DND-41 (cell line): ENCODE measurements at regions not wholly inside any gene's neighbourhood (a gene's known extent, or its start where the extent isn't known, plus 50 kb on each side); places are given as distances from the start of the nearest gene placed in this dataset.

Source experiments
- ATAC-seq: fragments of 200-7000 bp; cut with Tn5 transposase; 3 replicates; pipeline ENCODE4 v1.9.1; 2021; ENCODE audit warnings: low read depth; ENCODE audit not compliant: insufficient read depth
- DNase-seq: peaks from one replicate; pipeline ENCODE4 v3.0.0-alpha.2; 2020
- H2AFZ ChIP-seq: 2 replicates; pipeline ENCODE4 v1.6.0; 2012; ENCODE audit warnings: low read depth, low read length
- H3K27ac ChIP-seq: 2 replicates; pipeline ENCODE4 v1.5.1; 2012; ENCODE audit warnings: low read length, inconsistent platforms
- H3K27me3 ChIP-seq: fragments of 200-600 bp; sonication (generic); 2 replicates; pipeline ENCODE4 v1.6.0; 2012; ENCODE audit warnings: low read length, mild to moderate bottlenecking, inconsistent platforms; ENCODE audit not compliant: insufficient read depth, poor library complexity
- H3K36me3 ChIP-seq: 2 replicates; pipeline ENCODE4 v1.5.1; 2012; ENCODE audit warnings: low read length, inconsistent platforms; ENCODE audit not compliant: insufficient read depth
- H3K4me1 ChIP-seq: 2 replicates; pipeline ENCODE4 v1.5.1; 2012; ENCODE audit warnings: mild to moderate bottlenecking, low read length; ENCODE audit not compliant: insufficient read depth
- H3K4me2 ChIP-seq: 2 replicates; pipeline ENCODE4 v1.6.0; 2012; ENCODE audit warnings: mild to moderate bottlenecking, moderate library complexity, low read length, inconsistent platforms; ENCODE audit not compliant: insufficient read depth
- H3K4me3 ChIP-seq, 2 experiments: fragments of 200-600 bp in 1 of 2; shearing (Covaris generic) in 1 of 2; 2 replicates each; pipeline ENCODE4 v1.5.1; 2012 to 2016; ENCODE audit warnings: inconsistent platforms in 2 of 2, low read length in 2 of 2, mild to moderate bottlenecking in 2 of 2, low read depth in 1 of 2, moderate library complexity in 1 of 2
- H3K79me2 ChIP-seq: 2 replicates; pipeline ENCODE4 v1.6.0; 2012; ENCODE audit warnings: low read length, inconsistent platforms; ENCODE audit not compliant: insufficient read depth
- H3K9ac ChIP-seq: 2 replicates; pipeline ENCODE4 v1.6.0; 2012; ENCODE audit warnings: low read depth, mild to moderate bottlenecking, inconsistent platforms, low read length, moderate library complexity
- H3K9me3 ChIP-seq: 2 replicates; pipeline ENCODE4 v1.5.1; 2012; ENCODE audit warnings: low read length, moderate library complexity, mild to moderate bottlenecking, inconsistent platforms; ENCODE audit not compliant: insufficient read depth, severe bottlenecking
- H4K20me1 ChIP-seq: 2 replicates; pipeline ENCODE4 v1.6.0; 2012; ENCODE audit warnings: low read length; ENCODE audit not compliant: insufficient read depth
- EZH2 ChIP-seq: IDR thresholded peaks from 3 replicates; pipeline ENCODE4 v1.6.1; 2012; ENCODE audit warnings: borderline replicate concordance, low read depth, mild to moderate bottlenecking, moderate library complexity, low read length, inconsistent platforms; ENCODE audit not compliant: severe bottlenecking
- TF ChIP-seq, protein P1 (sequence below): IDR thresholded peaks from 2 replicates; pipeline ENCODE4 v1.5.1; 2012; ENCODE audit warnings: borderline replicate concordance, low read length, moderate library complexity, mild to moderate bottlenecking; ENCODE audit not compliant: poor library complexity, severe bottlenecking; ENCODE audit errors: extremely low read depth

DNA sequence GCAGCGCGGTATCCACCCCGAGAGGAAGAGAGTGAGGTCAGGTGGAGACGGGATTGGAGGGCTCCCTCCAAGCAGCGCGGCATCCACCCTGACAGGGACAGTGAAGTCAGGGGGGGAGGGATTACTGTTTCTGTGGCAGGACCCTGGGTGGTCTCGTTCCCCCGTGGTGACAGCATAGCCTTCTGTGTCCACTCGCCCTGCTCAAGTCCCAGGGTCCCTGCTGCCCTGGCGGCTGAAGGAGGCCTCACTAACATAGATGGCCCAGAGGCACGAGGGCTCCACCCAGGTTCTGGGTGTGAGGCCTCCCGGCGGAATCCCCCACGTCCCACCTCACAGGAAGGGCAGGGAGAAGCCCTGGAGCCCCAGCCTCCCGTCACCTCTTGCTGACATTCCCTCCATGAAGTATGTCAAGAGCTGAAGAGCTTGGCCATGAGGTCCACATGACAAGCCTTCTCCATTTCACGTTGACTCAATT is 636.1 kb downstream of the BRD1 start:
- H3K79me2 ChIP-seq = no peaks in the 10 kb centered on the region
- H3K9ac ChIP-seq = no peak overlapping the region
- no peak overlapping the region for H3K4me2 ChIP-seq
- H3K27ac ChIP-seq = no peak overlapping the region
- DNase-seq = no peak
- no peak overlapping the region for H3K4me3 ChIP-seq
- no peaks in the 10 kb centered on the region for H3K9me3 ChIP-seq
- TF ChIP-seq EZH2 = no peak
- TF ChIP-seq, protein P1, sequence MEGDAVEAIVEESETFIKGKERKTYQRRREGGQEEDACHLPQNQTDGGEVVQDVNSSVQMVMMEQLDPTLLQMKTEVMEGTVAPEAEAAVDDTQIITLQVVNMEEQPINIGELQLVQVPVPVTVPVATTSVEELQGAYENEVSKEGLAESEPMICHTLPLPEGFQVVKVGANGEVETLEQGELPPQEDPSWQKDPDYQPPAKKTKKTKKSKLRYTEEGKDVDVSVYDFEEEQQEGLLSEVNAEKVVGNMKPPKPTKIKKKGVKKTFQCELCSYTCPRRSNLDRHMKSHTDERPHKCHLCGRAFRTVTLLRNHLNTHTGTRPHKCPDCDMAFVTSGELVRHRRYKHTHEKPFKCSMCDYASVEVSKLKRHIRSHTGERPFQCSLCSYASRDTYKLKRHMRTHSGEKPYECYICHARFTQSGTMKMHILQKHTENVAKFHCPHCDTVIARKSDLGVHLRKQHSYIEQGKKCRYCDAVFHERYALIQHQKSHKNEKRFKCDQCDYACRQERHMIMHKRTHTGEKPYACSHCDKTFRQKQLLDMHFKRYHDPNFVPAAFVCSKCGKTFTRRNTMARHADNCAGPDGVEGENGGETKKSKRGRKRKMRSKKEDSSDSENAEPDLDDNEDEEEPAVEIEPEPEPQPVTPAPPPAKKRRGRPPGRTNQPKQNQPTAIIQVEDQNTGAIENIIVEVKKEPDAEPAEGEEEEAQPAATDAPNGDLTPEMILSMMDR = no peak
- no peaks in the 10 kb centered on the region for H3K27me3 ChIP-seq
- no peak overlapping the region for H2AFZ ChIP-seq
- no peak for ATAC-seq
- no peaks in the 10 kb centered on the region for H3K4me1 ChIP-seq
- H4K20me1 ChIP-seq = 0 out of 2 replicates have a peak, but pooled peaks cover 5% of the 10 kb centered on the region
- no peaks in the 10 kb centered on the region for H3K36me3 ChIP-seq

GRCh38 chr22:49190816-49191505 is 636.7 kb downstream of the BRD1 start:
- Histone ChIP-seq H4K20me1 (0 out of 2 replicates have a peak, but pooled peaks cover 5% of the 10 kb centered on the region), H3K4me1 (no peaks in the 10 kb centered on the region), H3K9ac (no peak overlapping the region), H3K4me2 (no peak overlapping the region), H3K27me3 (no peaks in the 10 kb centered on the region), H3K36me3 (no peaks in the 10 kb centered on the region), H3K27ac (no peak overlapping the region), H3K4me3 (no peak overlapping the region), H2AFZ (no peak overlapping the region), H3K9me3 (no peaks in the 10 kb centered on the region), H3K79me2 (no peaks in the 10 kb centered on the region)
- no peak for DNase-seq
- TF ChIP-seq EZH2 = no peak
- TF ChIP-seq, protein P1 = no peak
- ATAC-seq = no peak

DNA sequence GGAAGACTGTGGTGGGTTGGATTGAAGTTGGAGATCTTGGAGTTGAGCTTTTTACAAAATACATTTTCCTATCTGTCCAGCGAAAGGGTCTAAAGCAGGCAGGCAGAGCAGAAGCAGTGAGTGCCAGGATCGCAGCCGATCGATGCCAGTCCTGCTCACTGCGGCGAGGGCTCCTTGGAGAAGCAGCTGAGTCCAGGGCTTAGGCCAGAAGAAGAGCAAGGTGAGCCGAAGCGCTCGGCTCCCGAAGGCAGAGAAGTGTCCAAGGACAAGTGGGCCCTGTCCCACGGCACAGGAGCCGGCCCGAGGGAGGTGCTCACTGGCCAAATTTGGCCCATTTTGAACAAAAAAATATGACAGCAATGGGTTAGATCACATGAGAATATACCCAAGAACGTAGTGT is 637.8 kb downstream of the BRD1 start:
- Histone ChIP-seq H3K79me2 (no peaks in the 10 kb centered on the region), H3K4me2 (no peak overlapping the region), H3K9ac (no peak overlapping the region), H4K20me1 (0 out of 2 replicates have a peak, but pooled peaks cover 5% of the 10 kb centered on the region), H3K4me1 (no peaks in the 10 kb centered on the region), H2AFZ (no peak overlapping the region), H3K9me3 (no peaks in the 10 kb centered on the region), H3K4me3 (no peak overlapping the region), H3K36me3 (no peaks in the 10 kb centered on the region), H3K27ac (no peak overlapping the region), H3K27me3 (no peaks in the 10 kb centered on the region)
- no peak for ATAC-seq
- DNase-seq = no peak
- TF ChIP-seq EZH2 = no peak
- TF ChIP-seq, protein P1 = no peak
